ENCODE measurements at regions not wholly inside any gene's neighbourhood (a gene's known extent, or its start where the extent isn't known, plus 50 kb on each side); places are given as distances from the start of the nearest gene placed in this dataset.
"Not testable (repeated sequence)": the region's sequence is repeated elsewhere in the genome, so short reads cannot be mapped to it uniquely, and the experiment has no call there.

DNA sequence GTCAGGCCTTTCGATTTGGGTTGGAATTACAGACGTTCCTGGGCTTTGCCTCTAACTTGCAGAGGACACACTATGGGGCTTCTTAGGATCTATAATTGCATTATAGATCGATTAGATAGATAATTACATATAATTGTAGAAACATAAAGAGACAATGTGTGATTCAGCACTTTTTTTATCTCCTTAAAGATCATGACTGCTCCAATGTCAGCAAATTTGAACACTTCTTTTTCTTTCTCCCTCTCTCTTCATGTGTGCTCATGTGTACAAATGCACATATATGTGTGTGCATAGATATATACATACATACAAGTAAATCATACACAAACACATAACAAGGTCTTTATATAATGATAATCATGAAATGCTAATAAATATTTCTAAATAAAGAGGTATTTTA is 1261.2 kb upstream of the SLC39A10 start:
- no peaks in the 10 kb centered on the region for H3K4me1 Mint-ChIP-seq
- no peaks in the 10 kb centered on the region for H3K36me3 Mint-ChIP-seq (ENCODE audit: low read depth)
- H3K4me3 Mint-ChIP-seq, result no peak overlapping the region
- TF ChIP-seq, protein P1, sequence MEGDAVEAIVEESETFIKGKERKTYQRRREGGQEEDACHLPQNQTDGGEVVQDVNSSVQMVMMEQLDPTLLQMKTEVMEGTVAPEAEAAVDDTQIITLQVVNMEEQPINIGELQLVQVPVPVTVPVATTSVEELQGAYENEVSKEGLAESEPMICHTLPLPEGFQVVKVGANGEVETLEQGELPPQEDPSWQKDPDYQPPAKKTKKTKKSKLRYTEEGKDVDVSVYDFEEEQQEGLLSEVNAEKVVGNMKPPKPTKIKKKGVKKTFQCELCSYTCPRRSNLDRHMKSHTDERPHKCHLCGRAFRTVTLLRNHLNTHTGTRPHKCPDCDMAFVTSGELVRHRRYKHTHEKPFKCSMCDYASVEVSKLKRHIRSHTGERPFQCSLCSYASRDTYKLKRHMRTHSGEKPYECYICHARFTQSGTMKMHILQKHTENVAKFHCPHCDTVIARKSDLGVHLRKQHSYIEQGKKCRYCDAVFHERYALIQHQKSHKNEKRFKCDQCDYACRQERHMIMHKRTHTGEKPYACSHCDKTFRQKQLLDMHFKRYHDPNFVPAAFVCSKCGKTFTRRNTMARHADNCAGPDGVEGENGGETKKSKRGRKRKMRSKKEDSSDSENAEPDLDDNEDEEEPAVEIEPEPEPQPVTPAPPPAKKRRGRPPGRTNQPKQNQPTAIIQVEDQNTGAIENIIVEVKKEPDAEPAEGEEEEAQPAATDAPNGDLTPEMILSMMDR (IDR thresholded peaks at IDR 0.05), result no peak
- peaks cover 14% of the 10 kb centered on the region for H3K9me3 Mint-ChIP-seq
- no peaks in the 10 kb centered on the region for H3K27me3 Mint-ChIP-seq (ENCODE audit: low read depth, poor library complexity)
- no peak for DNase-seq
- no peak overlapping the region for H3K27ac Mint-ChIP-seq

DNA sequence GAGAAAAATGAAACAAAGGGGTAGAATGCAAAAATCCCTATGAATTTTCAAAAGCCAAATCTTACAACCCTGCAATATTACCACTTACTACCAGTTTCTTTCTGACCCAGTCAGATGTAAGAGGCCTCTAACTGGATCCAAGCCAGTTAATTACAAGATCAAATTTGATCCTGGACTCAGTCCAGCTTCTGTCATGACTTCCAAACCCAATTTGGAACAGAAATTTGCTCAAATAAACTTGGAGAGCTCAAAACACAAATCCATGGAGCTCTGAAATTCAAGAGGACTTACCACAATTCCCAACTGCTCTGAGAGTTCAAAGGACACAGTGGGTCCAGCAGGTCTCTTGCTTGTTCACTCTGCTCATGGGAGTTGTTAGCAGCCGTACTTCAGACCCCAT is 1271.7 kb upstream of the SLC39A10 start:
- Mint-ChIP-seq H3K27me3 (ENCODE audit: low read depth, poor library complexity) (no peaks in the 10 kb centered on the region), H3K9me3 (peaks cover 22% of the 10 kb centered on the region), H3K4me3 (no peak overlapping the region), H3K36me3 (ENCODE audit: low read depth) (no peaks in the 10 kb centered on the region), H3K27ac (no peak overlapping the region), H3K4me1 (no peaks in the 10 kb centered on the region)
- TF ChIP-seq, protein P1 (IDR thresholded peaks at IDR 0.05), result no peak
- DNase-seq, result no peak

DNA sequence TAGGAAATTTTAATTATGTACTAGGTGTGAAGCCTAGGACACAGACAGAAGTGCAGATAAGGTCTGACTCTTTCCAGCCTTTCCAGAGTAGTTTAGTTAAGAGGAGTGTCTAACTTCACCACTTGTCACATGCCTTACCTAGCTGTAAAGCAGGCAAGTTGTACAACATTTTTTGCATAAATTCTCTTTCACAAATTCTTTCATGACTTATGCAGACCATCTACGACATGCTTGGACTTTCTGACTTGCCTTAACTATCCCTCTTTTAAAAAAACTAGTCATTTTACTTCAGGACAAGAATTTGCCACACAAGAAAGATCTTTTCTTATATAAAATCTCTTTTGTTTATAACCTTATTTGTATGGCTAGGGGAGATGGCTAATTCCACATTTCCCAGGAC is 1273.6 kb upstream of the SLC39A10 start:
- Mint-ChIP-seq H3K27me3 (ENCODE audit: low read depth, poor library complexity) (no peaks in the 10 kb centered on the region), H3K9me3 (peaks cover 22% of the 10 kb centered on the region), H3K27ac (no peak overlapping the region), H3K4me3 (no peak overlapping the region), H3K36me3 (ENCODE audit: low read depth) (no peaks in the 10 kb centered on the region), H3K4me1 (no peaks in the 10 kb centered on the region)
- peak; percentile 1 for DNase-seq
- TF ChIP-seq, protein P1 (IDR thresholded peaks at IDR 0.05), result no peak

DNA sequence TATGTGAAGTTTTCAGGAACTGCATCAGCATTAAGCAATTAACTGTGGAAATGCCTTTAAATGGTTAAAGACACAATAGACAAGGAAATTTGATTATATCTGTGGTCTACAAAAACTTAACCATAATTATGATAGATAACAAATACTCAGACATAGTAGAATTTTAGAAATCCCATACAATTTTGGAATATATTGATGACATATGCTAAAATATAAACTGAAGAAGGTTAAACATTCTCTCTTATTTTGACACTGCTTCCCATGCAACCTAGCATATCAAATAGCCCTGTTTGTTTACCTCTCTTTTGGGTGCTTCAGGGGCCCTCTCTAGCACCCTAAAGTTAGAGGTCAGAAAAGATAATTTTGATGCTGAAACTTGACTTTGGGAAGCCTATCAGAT is 1274.8 kb upstream of the SLC39A10 start:
- TF ChIP-seq, protein P1 (IDR thresholded peaks at IDR 0.05), result no peak
- Mint-ChIP-seq H3K9me3 (peaks cover 22% of the 10 kb centered on the region), H3K27me3 (ENCODE audit: low read depth, poor library complexity) (no peaks in the 10 kb centered on the region), H3K4me1 (no peaks in the 10 kb centered on the region), H3K27ac (no peak overlapping the region), H3K4me3 (no peak overlapping the region), H3K36me3 (ENCODE audit: low read depth) (no peaks in the 10 kb centered on the region)
- DNase-seq, result no peak

DNA sequence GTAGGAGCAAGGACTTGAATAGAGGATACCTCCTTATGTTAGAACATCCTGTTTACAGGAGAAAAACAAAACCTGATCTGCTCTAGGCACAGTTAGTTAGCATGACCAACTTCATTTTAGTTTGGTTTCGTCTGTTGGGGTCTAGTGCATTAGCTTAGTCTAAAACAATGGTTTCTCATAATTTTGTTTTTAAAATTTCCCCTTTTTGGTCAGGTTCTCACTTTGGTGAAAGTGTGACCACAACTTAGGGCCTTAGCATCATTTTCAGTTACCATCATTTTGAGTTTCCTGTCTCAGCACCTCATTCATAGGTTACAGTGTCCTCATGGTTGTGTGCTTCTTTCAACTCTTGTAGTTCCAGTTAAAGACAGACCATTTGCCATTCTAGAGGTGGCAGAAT is 1277.0 kb upstream of the SLC39A10 start:
- Mint-ChIP-seq H3K4me1 (no peaks in the 10 kb centered on the region), H3K4me3 (no peak overlapping the region), H3K36me3 (ENCODE audit: low read depth) (no peaks in the 10 kb centered on the region), H3K9me3 (peaks cover 22% of the 10 kb centered on the region), H3K27ac (no peak overlapping the region), H3K27me3 (ENCODE audit: low read depth, poor library complexity) (no peaks in the 10 kb centered on the region)
- DNase-seq, result no peak
- TF ChIP-seq, protein P1 (IDR thresholded peaks at IDR 0.05), result no peak

DNA sequence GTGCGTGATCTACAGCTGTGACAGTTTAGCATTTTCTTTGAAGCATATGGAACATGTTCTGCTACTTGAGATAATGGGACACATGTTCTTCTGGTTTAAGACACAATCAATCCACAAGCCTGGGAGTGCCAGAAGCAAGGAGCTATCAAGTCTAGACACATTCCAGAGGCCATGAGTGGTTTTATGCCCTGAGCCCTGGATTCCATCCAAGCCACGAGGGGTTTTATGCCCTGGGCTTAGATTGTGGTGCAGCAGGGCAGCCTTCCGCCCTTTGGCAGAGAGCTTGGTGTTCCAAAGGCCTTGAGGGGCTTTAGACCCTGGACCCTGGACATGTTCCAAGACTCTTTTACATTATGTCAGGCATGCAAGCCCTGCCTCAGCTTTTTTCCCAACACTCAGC is 1289.6 kb upstream of the SLC39A10 start:
- not testable (repeated sequence) for H3K27me3 Mint-ChIP-seq (ENCODE audit: low read depth, poor library complexity); DNase-seq; H3K27ac Mint-ChIP-seq; H3K36me3 Mint-ChIP-seq (ENCODE audit: low read depth); H3K4me1 Mint-ChIP-seq; H3K9me3 Mint-ChIP-seq; H3K4me3 Mint-ChIP-seq
